ENCODE measurements at regions not wholly inside any gene's neighbourhood (a gene's known extent, or its start where the extent isn't known, plus 50 kb on each side); places are given as distances from the start of the nearest gene placed in this dataset.

DNA sequence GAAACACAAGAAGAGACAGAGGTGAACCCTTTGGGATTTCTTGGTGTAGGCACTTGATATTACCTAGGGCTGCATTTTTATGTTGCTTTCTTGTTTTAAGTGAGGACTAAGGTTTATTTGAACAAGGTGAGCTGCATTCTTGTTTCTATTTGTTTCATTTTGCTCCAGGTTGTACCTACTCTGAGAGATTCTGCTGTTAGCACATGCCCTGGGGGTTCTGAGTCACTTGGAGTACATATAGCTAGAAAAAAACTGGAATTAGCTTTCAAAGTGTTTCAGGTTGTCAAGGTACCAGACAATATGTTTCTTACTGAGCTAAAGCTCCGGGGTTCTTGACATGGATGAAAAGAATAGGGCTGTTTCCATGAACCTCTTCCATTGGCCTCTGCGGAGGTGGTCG is 299.4 kb downstream of the ICE1 start:
- no peak for DNase-seq (ENCODE audit: extremely low read depth, low read depth)
- TF ChIP-seq, protein P1, sequence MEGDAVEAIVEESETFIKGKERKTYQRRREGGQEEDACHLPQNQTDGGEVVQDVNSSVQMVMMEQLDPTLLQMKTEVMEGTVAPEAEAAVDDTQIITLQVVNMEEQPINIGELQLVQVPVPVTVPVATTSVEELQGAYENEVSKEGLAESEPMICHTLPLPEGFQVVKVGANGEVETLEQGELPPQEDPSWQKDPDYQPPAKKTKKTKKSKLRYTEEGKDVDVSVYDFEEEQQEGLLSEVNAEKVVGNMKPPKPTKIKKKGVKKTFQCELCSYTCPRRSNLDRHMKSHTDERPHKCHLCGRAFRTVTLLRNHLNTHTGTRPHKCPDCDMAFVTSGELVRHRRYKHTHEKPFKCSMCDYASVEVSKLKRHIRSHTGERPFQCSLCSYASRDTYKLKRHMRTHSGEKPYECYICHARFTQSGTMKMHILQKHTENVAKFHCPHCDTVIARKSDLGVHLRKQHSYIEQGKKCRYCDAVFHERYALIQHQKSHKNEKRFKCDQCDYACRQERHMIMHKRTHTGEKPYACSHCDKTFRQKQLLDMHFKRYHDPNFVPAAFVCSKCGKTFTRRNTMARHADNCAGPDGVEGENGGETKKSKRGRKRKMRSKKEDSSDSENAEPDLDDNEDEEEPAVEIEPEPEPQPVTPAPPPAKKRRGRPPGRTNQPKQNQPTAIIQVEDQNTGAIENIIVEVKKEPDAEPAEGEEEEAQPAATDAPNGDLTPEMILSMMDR (IDR thresholded peaks at IDR 0.05; ENCODE audit: low read depth, low read length), result no peak

DNA sequence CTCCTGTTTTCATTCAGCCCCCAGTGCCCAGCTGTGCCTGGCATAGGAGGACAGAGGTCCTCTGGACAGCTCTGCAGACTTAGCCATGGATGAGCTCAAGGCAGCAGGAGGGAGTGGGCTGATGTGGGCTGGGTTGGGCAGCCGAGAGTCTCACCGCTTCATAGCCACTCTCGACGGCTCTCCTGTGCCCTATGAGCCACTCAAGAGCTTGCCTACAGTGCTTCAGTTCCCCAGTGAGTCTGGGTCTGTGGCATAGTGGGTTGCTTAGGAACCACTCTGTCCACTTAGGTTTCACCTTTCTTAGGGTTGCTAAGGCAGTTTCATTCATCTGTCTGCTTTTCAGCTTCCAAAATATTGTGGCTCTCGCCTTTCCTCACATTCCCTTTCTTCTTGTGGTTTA is 296.8 kb downstream of the ICE1 start:
- TF ChIP-seq, protein P1 (IDR thresholded peaks at IDR 0.05; ENCODE audit: low read depth, low read length), result no peak
- DNase-seq (ENCODE audit: extremely low read depth, low read depth), result no peak

DNA sequence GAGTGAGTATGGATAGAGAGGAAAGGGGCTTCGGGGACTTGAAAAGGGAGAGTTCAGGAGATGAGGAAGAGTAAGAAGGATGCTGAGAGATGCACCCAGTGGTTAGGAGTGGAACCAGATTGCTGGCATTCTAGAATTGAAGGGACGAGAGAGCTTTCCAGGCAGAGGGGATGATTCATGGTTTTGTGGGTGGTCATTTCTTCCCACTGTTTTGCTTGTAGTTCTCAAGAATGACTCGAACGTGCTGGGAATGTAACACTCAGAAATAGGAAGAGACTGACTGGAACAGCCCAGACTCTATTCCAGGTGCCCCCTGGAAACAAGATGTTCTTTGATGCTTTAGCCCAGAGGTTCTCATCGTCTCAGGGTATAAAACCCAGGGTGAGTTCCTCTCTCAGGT is 294.2 kb downstream of the ICE1 start:
- TF ChIP-seq, protein P1 (IDR thresholded peaks at IDR 0.05; ENCODE audit: low read depth, low read length), result no peak

DNA sequence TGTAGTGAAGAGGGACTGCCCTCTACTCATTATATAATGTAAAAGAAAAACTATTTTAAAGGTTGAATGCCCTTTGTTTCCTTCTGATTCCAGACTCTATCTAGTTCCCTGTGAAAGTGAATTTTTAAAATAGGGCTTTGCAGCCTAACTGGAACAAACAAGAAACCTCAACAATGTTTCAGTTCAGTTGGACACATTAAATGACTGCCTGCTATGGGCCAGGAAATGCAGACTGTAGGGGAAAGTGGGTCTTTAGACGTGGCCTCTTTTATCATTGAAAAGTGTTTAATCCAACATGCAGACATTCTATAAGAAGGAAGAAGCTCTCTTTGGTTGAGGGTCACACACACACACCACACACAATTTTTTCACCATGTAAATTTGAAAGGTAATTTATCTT is 289.1 kb downstream of the ICE1 start:
- TF ChIP-seq, protein P1 (IDR thresholded peaks at IDR 0.05; ENCODE audit: low read depth, low read length), result no peak
- no peak for DNase-seq (ENCODE audit: extremely low read depth, low read depth)

More for the DNA sequence above, 294.2 kb downstream of the ICE1 start:
- no peak for DNase-seq (ENCODE audit: extremely low read depth, low read depth)

DNA sequence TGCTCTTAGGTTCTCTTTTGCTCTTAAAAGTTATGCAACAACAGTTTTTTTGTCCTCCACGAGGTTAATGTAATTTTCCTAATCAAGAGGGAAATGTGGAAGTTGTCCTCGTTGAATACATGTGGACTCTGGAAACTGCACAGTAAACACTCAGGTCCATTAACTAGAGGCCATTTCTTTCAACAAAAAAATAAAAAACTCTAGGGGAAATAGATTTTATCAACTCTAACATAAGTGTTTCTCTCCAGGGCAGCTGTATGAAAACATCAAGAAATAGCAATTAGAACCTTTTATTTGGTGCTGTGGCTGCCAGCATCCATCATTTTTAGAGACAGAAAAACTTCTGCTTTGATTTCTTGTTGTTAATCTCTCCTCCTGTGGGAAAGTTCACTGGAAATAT is 288.6 kb downstream of the ICE1 start:
- TF ChIP-seq, protein P1 (IDR thresholded peaks at IDR 0.05; ENCODE audit: low read depth, low read length), result no peak
- no peak for DNase-seq (ENCODE audit: extremely low read depth, low read depth)

DNA sequence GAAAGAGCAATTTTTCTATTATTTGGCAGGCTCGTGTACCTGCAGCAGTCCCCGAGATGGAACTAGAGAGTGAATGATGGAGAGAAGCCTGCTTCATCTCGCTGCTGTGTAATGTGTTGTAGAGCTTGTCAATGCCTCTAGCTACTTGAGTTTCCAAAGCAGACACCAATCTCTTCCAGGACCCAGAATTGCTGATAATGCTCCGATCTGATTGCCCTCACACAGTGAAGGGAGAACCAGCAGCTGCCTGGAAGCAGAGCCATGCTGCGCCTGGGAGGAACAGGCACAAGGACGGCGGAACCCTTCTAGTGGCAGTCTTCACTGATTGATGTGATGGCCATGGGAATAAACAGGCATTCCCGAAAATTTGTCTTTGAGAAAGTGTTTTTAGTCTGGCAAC is 288.0 kb downstream of the ICE1 start:
- no peak for DNase-seq (ENCODE audit: extremely low read depth, low read depth)
- TF ChIP-seq, protein P1 (IDR thresholded peaks at IDR 0.05; ENCODE audit: low read depth, low read length), result no peak

DNA sequence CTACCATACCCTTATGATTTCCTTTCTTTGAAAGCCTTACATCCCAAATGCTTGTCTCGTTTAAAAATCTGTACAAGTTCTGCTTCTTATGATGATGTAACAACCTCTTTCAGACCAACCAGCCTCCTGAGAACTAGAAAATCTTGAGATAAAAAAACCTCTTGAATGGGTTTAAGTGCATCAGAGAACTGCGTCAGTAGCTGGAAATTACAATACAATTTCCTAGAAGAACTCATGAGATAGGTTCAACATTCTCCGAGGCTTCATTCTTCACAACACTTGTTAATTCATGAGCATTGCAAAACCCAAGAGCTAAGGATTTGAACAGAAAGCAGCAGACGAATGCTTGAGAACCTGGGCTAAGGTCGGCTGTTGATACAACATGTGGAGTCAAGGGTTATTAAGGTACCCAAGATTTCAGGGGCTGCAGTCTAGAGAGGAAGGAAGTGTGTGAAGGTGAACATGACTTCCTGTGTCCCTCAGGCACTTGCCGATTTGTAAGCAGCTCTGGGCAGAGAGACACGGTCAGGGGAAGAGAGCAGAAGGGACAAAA is 286.0 kb downstream of the ICE1 start:
- no peak for DNase-seq (ENCODE audit: extremely low read depth, low read depth)
- TF ChIP-seq, protein P1 (IDR thresholded peaks at IDR 0.05; ENCODE audit: low read depth, low read length), result no peak
